HEK293T (cell line): ENCODE measurements at regions not wholly inside any gene's neighbourhood (a gene's known extent, or its start where the extent isn't known, plus 50 kb on each side); places are given as distances from the start of the nearest gene placed in this dataset.

Experiments
- ARNT ChIP-seq: fragments of 450-650 bp; IDR thresholded peaks from 2 replicates; pipeline ENCODE4 v1.6.1; 2017; ENCODE audit warnings: mild to moderate bottlenecking
- BHLHE40 ChIP-seq: fragments of 450-650 bp; IDR thresholded peaks from 2 replicates; pipeline ENCODE4 v1.6.1; 2016; ENCODE audit warnings: mild to moderate bottlenecking, moderate library complexity, borderline replicate concordance
- ELF4 ChIP-seq: fragments of 450-650 bp; IDR thresholded peaks from 2 replicates; pipeline ENCODE4 v1.6.1; 2017; ENCODE audit warnings: antibody characterized with exemption
- FOXK2 ChIP-seq: fragments of 450-650 bp; IDR thresholded peaks from 2 replicates; pipeline ENCODE4 v1.6.1; 2016; ENCODE audit warnings: mild to moderate bottlenecking
- FOXM1 ChIP-seq: fragments of 450-650 bp; IDR thresholded peaks from 2 replicates; pipeline ENCODE4 v1.6.1; 2017; ENCODE audit warnings: mild to moderate bottlenecking, borderline replicate concordance
- HDGF ChIP-seq: fragments of 450-650 bp; IDR thresholded peaks from 2 replicates; pipeline ENCODE4 v1.6.1; 2017; ENCODE audit warnings: antibody characterized with exemption, borderline replicate concordance
- LEF1 ChIP-seq: fragments of 450-650 bp; IDR thresholded peaks from 2 replicates; pipeline ENCODE4 v1.6.1; 2017; ENCODE audit warnings: mild to moderate bottlenecking, borderline replicate concordance
- NFRKB ChIP-seq: fragments of 450-650 bp; IDR thresholded peaks from 2 replicates; pipeline ENCODE4 v1.6.1; 2016; ENCODE audit warnings: mild to moderate bottlenecking, moderate library complexity
- PKNOX1 ChIP-seq: fragments of 450-650 bp; IDR thresholded peaks from 2 replicates; pipeline ENCODE4 v1.6.1; 2016
- SP1 ChIP-seq: fragments of 450-650 bp; IDR thresholded peaks from 2 replicates; pipeline ENCODE4 v1.6.1; 2017
- SUZ12 ChIP-seq: fragments of 450-650 bp; IDR thresholded peaks from 2 replicates; pipeline ENCODE4 v1.6.1; 2016; ENCODE audit warnings: mild to moderate bottlenecking
- ZNF384 ChIP-seq: fragments of 450-650 bp; IDR thresholded peaks from 2 replicates; pipeline ENCODE4 v1.6.1; 2016

DNA sequence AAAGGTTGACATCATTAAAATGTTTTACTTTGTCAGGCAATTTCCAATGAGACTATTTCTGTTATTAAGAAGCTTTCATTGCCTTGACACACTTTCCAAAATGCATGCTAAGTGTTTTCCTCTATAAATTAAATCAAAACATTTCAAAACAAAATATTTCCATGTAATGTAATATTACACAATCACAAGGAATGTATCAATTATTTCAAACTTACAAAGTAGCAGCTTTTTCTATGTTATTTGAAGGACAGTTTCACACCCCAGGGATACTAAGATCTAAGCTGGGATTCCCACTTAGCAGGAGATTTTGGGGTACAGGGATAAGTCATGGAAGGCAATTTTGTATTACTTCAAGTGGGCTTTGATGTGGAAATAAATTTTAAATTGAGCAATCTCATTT is 144.9 kb downstream of the FOXG1 start:
- TF ChIP-seq FOXK2 (no peak), ARNT (no peak), BHLHE40 (no peak), FOXM1 (no peak), SP1 (no peak), SUZ12 (no peak), LEF1 (no peak), NFRKB (no peak), PKNOX1 (no peak), ELF4 (no peak), ZNF384 (no peak), HDGF (no peak)
